ENCODE measurements at regions not wholly inside any gene's neighbourhood (a gene's known extent, or its start where the extent isn't known, plus 50 kb on each side); places are given as distances from the start of the nearest gene placed in this dataset.

GRCh38 chr2:180539541-180539940 is 440.9 kb upstream of the UBE2E3 start:
- TF ChIP-seq CTCF (conservative IDR thresholded peaks at IDR 0.05; ENCODE audit: low read depth, low read length), result no peak
- no peak for TF ChIP-seq EZH2 (IDR thresholded peaks at IDR 0.05; ENCODE audit: borderline replicate concordance, low read depth, low read length, poor library complexity, severe bottlenecking)

Data from A673 (cell line).